ENCODE measurements at regions not wholly inside any gene's neighbourhood (a gene's known extent, or its start where the extent isn't known, plus 50 kb on each side); places are given as distances from the start of the nearest gene placed in this dataset.

DNA sequence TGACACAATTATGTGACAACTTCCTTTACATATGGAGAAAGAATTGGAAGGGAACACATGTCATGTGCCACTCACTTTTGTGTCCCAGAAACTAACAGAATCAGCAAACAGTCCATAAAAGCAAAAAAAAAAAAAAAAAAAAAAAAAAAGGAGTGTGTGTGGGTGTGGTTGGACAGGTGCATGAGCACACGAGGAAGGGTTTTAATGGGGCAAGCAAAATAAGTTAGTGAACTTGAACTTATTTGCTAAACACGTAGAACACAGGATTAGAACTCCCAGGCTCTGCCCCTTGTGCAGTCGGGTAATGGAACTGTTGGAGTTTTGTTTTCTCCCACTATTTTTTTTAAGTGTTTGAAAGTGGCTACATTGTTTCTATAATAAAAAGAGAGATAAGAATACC lies 74.8 kb upstream of the PJA2 start:
- no peak for TF ChIP-seq CTCF (IDR thresholded peaks at IDR 0.05)
- TF ChIP-seq POLR2A (IDR thresholded peaks at IDR 0.05; ENCODE audit: low read depth) = no peak
- TF ChIP-seq POLR2AphosphoS5 (IDR thresholded peaks at IDR 0.05) = no peak
